ENCODE measurements at regions not wholly inside any gene's neighbourhood (a gene's known extent, or its start where the extent isn't known, plus 50 kb on each side); places are given as distances from the start of the nearest gene placed in this dataset.

DNA sequence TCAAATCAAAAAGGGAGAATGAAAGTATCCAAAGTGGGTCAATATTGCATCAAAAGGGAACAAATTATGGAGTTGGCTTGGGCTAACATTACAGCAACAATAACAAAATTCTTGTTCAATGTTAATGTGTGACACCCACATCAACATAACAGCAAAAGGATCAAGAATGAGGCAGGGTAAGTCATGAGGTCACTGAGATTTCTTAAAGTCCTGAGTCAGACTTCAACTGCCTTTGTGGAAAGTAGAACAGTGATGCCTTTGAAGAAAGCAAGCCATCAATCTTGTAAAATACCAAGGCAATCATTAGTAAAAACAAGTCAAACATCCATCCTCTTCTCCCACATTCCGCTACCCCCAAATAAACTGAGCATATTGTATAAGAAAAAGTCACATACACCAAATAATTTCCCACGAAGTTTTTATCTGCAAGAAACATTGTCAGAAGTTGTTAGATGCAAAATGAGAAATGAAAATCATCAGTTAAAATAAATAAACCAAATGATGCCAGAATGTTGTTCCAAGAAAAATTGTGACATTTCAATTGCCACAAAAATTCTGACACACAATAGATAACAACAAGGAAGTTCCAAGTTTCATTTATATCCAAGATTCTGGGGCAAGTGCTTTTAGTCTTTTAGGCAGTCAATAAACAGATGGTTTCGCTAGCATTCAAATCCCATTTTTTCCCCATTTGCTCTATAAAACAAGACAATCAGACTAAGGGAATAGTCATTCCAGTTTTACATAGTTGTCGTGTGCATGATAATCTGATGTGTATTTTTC lies 216.1 kb upstream of the SETBP1 start:
- no peaks in the 10 kb centered on the region for H3K4me1 Mint-ChIP-seq
- no peak for DNase-seq
- H3K27me3 Mint-ChIP-seq = no peaks in the 10 kb centered on the region
- H3K4me3 Mint-ChIP-seq = no peak overlapping the region
- H3K9me3 Mint-ChIP-seq = no peaks in the 10 kb centered on the region
- H3K27ac Mint-ChIP-seq = no peak overlapping the region
- no peaks in the 10 kb centered on the region for H3K36me3 Mint-ChIP-seq

DNA sequence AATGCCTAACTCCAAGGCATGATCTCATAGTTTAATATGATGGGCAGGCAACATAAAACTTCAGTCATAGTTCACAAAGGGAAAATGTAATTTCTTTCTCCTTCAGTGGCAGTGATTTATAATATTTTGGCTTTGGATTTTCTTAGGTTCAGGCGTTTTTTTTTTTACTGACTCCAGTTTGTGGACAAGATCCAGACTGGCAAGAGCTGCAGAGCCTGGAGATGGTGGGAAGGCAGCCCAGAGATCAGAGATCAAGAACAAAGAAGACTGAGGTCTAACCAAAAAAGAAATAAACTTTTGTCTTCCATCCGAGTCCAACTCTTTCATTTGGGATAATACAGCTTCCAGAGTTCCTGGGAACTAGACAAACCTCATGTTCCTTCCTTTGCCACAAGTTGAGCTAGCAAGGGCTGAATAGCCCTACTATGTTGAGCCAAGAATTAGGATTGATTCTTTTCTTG lies 215.3 kb upstream of the SETBP1 start:
- no peaks in the 10 kb centered on the region for H3K9me3 Mint-ChIP-seq
- no peak overlapping the region for H3K4me3 Mint-ChIP-seq
- H3K27me3 Mint-ChIP-seq = no peaks in the 10 kb centered on the region
- no peak for DNase-seq
- no peaks in the 10 kb centered on the region for H3K36me3 Mint-ChIP-seq
- H3K4me1 Mint-ChIP-seq = no peaks in the 10 kb centered on the region
- no peak overlapping the region for H3K27ac Mint-ChIP-seq

DNA sequence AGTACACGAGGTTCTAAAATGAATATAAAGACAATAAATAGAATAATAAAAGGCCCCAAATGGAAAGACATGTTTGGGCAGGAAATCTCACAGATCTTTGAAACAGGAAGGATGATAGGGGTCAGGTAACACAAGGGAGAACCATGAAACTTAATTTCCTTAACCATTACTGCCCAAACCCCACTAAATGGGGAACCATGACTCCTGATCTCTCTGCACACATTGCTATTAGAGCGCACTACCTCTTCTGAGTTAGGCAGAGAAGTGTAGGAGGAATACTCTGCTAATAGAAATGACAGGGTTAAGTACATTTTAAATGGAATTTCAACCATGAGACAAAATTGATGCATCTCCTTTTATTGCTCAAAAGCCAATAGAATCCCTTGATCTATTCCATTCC lies 213.7 kb upstream of the SETBP1 start:
- Mint-ChIP-seq H3K9me3 (no peaks in the 10 kb centered on the region), H3K4me3 (no peak overlapping the region), H3K4me1 (no peaks in the 10 kb centered on the region), H3K36me3 (no peaks in the 10 kb centered on the region), H3K27ac (no peak overlapping the region), H3K27me3 (no peaks in the 10 kb centered on the region)
- DNase-seq = no peak

- H3K36me3 Mint-ChIP-seq = no peaks in the 10 kb centered on the region
- no peak overlapping the region for H3K4me3 Mint-ChIP-seq
- DNase-seq = no peak
- no peaks in the 10 kb centered on the region for H3K9me3 Mint-ChIP-seq
- no peaks in the 10 kb centered on the region for H3K4me1 Mint-ChIP-seq
- no peaks in the 10 kb centered on the region for H3K27me3 Mint-ChIP-seq
- no peak overlapping the region for H3K27ac Mint-ChIP-seq
Measured at GRCh38 chr18:44467718-44468117, 213.0 kb upstream of the SETBP1 start.

GRCh38 chr18:44473394-44474066 lies 207.2 kb upstream of the SETBP1 start:
- H3K9me3 Mint-ChIP-seq = peaks cover 8% of the 10 kb centered on the region
- H3K4me3 Mint-ChIP-seq = no peak overlapping the region
- H3K27ac Mint-ChIP-seq = no peak overlapping the region
- no peaks in the 10 kb centered on the region for H3K36me3 Mint-ChIP-seq
- no peaks in the 10 kb centered on the region for H3K4me1 Mint-ChIP-seq
- no peak for DNase-seq
- no peaks in the 10 kb centered on the region for H3K27me3 Mint-ChIP-seq

GRCh38 chr18:44474067-44474411 lies 206.6 kb upstream of the SETBP1 start:
- Mint-ChIP-seq H3K27me3 (no peaks in the 10 kb centered on the region), H3K9me3 (peaks cover 13% of the 10 kb centered on the region)
- no peak for DNase-seq

DNA sequence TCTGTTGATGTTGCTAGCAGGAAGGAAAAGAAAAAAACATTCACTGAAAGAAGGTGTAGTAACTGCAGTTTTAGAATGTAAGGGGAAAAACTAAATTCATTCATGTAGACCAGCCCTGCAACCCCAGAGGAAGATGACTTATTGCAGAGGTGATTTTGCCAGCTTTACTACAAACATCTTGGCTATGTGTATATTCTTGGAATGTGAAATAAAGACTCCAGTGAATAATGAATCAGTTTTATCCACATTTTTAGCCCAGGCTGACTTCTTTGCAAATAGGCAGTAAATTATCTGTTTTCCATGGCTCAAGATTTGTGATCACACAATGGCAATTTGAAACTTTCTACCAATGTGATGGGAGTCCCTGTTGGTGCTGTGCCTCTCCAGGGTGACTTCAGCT lies 206.1 kb upstream of the SETBP1 start:
- no peaks in the 10 kb centered on the region for H3K36me3 Mint-ChIP-seq
- H3K27me3 Mint-ChIP-seq = no peaks in the 10 kb centered on the region
- no peaks in the 10 kb centered on the region for H3K4me1 Mint-ChIP-seq
- no peak overlapping the region for H3K4me3 Mint-ChIP-seq
- H3K9me3 Mint-ChIP-seq = peaks cover 13% of the 10 kb centered on the region
- no peak overlapping the region for H3K27ac Mint-ChIP-seq
- no peak for DNase-seq

More at GRCh38 chr18:44474067-44474411, 206.6 kb upstream of the SETBP1 start:
- Mint-ChIP-seq H3K27ac (no peak overlapping the region), H3K36me3 (no peaks in the 10 kb centered on the region), H3K4me3 (no peak overlapping the region), H3K4me1 (no peaks in the 10 kb centered on the region)

DNA sequence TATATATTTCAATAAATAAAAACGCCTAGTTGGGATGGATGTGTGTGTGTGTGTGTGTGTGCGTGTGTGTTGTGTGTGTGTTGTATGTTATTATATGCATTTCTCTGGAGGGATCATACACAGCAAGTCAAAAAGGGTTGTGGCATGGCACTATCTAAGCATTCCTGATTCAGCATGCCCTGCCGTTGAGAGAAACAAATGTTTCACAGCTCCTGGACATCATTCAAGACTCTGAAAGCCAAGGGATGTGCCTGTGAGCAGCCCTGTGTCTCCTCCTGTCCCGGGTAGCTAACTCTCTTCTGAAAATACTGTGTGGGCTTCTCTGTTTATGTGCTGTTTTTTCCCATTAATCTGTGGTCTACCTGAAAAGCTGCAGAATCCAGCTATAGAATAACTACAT lies 197.9 kb upstream of the SETBP1 start:
- Mint-ChIP-seq H3K27me3 (no peaks in the 10 kb centered on the region), H3K36me3 (no peaks in the 10 kb centered on the region), H3K27ac (no peak overlapping the region), H3K9me3 (peaks cover 24% of the 10 kb centered on the region), H3K4me1 (no peaks in the 10 kb centered on the region), H3K4me3 (no peak overlapping the region)
- DNase-seq = no peak

GRCh38 chr18:44495151-44495550 lies 185.5 kb upstream of the SETBP1 start:
- Mint-ChIP-seq H3K4me1 (peaks cover 3% of the 10 kb centered on the region), H3K27me3 (peaks cover 6% of the 10 kb centered on the region), H3K27ac (no peak overlapping the region), H3K9me3 (no peaks in the 10 kb centered on the region), H3K36me3 (no peaks in the 10 kb centered on the region), H3K4me3 (no peak overlapping the region)
- DNase-seq = no peak

DNA sequence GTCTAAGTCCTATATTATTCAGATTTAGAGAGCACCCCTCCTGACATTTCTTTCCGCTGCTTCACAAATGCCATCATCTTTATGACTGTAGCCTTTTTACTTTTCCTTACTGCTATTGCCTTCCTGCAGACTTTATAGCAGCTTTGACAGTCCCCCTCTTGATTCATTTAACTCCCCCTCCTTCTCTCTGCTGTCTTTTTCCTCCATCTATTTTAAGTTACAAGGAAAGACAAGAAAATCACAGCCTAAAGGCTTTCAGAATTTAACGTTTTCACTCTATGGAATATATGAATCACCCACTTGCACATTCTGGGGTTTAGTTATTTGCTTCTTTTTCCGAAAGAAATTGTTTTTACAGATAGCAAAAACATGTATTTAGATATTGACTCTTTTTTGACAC lies 183.4 kb upstream of the SETBP1 start:
- Mint-ChIP-seq H3K27ac (no peak overlapping the region), H3K27me3 (peaks cover 6% of the 10 kb centered on the region), H3K9me3 (no peaks in the 10 kb centered on the region), H3K4me3 (no peak overlapping the region), H3K36me3 (no peaks in the 10 kb centered on the region), H3K4me1 (peaks cover 15% of the 10 kb centered on the region)
- DNase-seq = no peak

GRCh38 chr18:44497757-44498490 lies 182.8 kb upstream of the SETBP1 start:
- Mint-ChIP-seq H3K4me1 (peaks cover 15% of the 10 kb centered on the region), H3K27ac (no peak overlapping the region), H3K9me3 (no peaks in the 10 kb centered on the region), H3K4me3 (no peak overlapping the region), H3K27me3 (peaks cover 6% of the 10 kb centered on the region), H3K36me3 (no peaks in the 10 kb centered on the region)
- no peak for DNase-seq

- Mint-ChIP-seq H3K36me3 (no peaks in the 10 kb centered on the region), H3K4me3 (no peak overlapping the region), H3K27ac (no peak overlapping the region), H3K9me3 (no peaks in the 10 kb centered on the region), H3K4me1 (peaks cover 15% of the 10 kb centered on the region), H3K27me3 (no peaks in the 10 kb centered on the region)
- no peak for DNase-seq
Measured at GRCh38 chr18:44500808-44501610, 179.7 kb upstream of the SETBP1 start.

GRCh38 chr18:44502221-44502620 lies 178.5 kb upstream of the SETBP1 start:
- DNase-seq = no peak
- Mint-ChIP-seq H3K27me3 (no peaks in the 10 kb centered on the region), H3K9me3 (no peaks in the 10 kb centered on the region), H3K4me3 (no peak overlapping the region), H3K27ac (no peak overlapping the region), H3K4me1 (peaks cover 21% of the 10 kb centered on the region), H3K36me3 (no peaks in the 10 kb centered on the region)

- Mint-ChIP-seq H3K27ac (no peak overlapping the region), H3K27me3 (no peaks in the 10 kb centered on the region), H3K9me3 (no peaks in the 10 kb centered on the region), H3K36me3 (no peaks in the 10 kb centered on the region), H3K4me1 (peaks cover 21% of the 10 kb centered on the region), H3K4me3 (no peak overlapping the region)
- no peak for DNase-seq
Measured at GRCh38 chr18:44502790-44503189, 177.9 kb upstream of the SETBP1 start.

DNA sequence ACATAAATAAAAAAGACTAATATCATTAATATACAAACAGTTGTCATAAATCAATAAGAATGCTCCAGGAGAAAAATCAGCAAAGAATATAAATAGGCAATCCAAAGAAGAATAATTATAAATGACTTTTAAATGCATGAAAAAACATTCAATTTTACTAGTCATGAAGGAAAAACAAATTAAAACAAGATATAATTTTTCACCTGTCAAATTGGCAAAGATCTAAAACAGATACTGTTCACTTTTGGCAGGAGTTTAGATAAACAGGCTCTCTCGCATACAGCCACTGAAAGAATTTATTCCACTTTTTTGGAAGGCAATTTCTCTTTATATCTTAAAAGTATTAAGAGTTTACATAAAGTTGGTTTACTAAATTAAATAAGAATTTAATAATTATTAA lies 176.8 kb upstream of the SETBP1 start:
- no peak overlapping the region for H3K4me3 Mint-ChIP-seq
- no peaks in the 10 kb centered on the region for H3K36me3 Mint-ChIP-seq
- no peaks in the 10 kb centered on the region for H3K9me3 Mint-ChIP-seq
- no peak overlapping the region for H3K27ac Mint-ChIP-seq
- DNase-seq = no peak
- H3K27me3 Mint-ChIP-seq = no peaks in the 10 kb centered on the region
- peaks cover 21% of the 10 kb centered on the region for H3K4me1 Mint-ChIP-seq
